Heart right ventricle (tissue), 16 donors: ENCODE measurements at regions not wholly inside any gene's neighbourhood (a gene's known extent, or its start where the extent isn't known, plus 50 kb on each side); places are given as distances from the start of the nearest gene placed in this dataset.

ENCODE experiments used
- ATAC-seq, 8 donors: fragments of 200-7000 bp; cut with Tn5 transposase; one replicate each; pipeline ENCODE4 v1.9.1; 2020; ENCODE audit warnings: mild to moderate bottlenecking in 8 of 8, moderate library complexity in 8 of 8, moderate number of reproducible peaks in 1 of 8
- DNase-seq, 2 donors: peaks; one replicate each; pipeline ENCODE4 v3.0.0-alpha.2; 2020
- H3K27ac ChIP-seq, 10 donors: fragments of 200-600 bp; sonication (generic) in 2 of 10; one replicate each; pipeline versions ENCODE4 v1.5.0 to v1.8.0; 2020 to 2022; ENCODE audit warnings: mild to moderate bottlenecking in 3 of 10
- H3K27me3 ChIP-seq, 7 donors: fragments of 200-600 bp; one replicate each; pipeline ENCODE4 v1.8.0; 2021 to 2022; ENCODE audit warnings: mild to moderate bottlenecking in 2 of 7
- H3K36me3 ChIP-seq, 9 donors: fragments of 200-600 bp; sonication (generic) in 1 of 9; one replicate each; pipeline versions ENCODE4 v1.5.0 to v1.8.0; 2020 to 2022; ENCODE audit warnings: mild to moderate bottlenecking in 2 of 9
- H3K4me1 ChIP-seq, 9 donors: fragments of 200-600 bp; sonication (generic) in 1 of 9; one replicate each; pipeline versions ENCODE4 v1.5.0 to v1.8.0; 2020 to 2022; ENCODE audit warnings: mild to moderate bottlenecking in 4 of 9
- H3K4me3 ChIP-seq, 10 donors: fragments of 200-600 bp; sonication (generic) in 2 of 10; one replicate each; pipeline versions ENCODE4 v1.5.0 to v1.8.0; 2020 to 2022; ENCODE audit warnings: mild to moderate bottlenecking in 7 of 10, moderate library complexity in 2 of 10
- H3K9me3 ChIP-seq, 11 donors: fragments of 200-600 bp in 10 of 11; sonication (generic) in 2 of 11; one replicate each; pipeline versions ENCODE4 v1.5.0 to v1.8.0; 2013 to 2022; ENCODE audit warnings: mild to moderate bottlenecking in 2 of 11, control low read depth in 1 of 11, moderate library complexity in 1 of 11
- WGBS, 2 donors: extraction: QIAGEN DNeasy Blood & Tissue Kit; methylation state at CpG; one replicate each; pipeline ENCODE4 v1.1.7; 2013; ENCODE audit warnings: inconsistent platforms in 1 of 2; 5-methylcytosine and 5-hydroxymethylcytosine counted together
- intact Hi-C, 10 donors: fragments of 100-400 bp; cut with DNase I; formaldehyde crosslinking; loops; one replicate each; pipeline versions ENCODE4 v1.11.1 to v1.14.2; 2022
- TF ChIP-seq, protein P1 (sequence below), 9 donors: fragments of 200-600 bp; sonication (generic) in 2 of 9; IDR thresholded peaks; one replicate each; pipeline versions ENCODE4 v1.5.0 to v1.8.0; 2021 to 2022; ENCODE audit warnings: antibody characterized with exemption in 9 of 9, mild to moderate bottlenecking in 5 of 9, moderate library complexity in 1 of 9
- donor health status: Arrhythmogenic right ventricular cardiomyopathy.
- donor health status: ischemic (EF 13 %, LVEDD 7.1; RV severe dilation, severe dysfunction).
- donor health status: healthy with polysubstance abuse.
- donor health status: DM: no; HTN: yes; CAD: no.
- donor health status: DM: no; HTN: no; CAD: no.
- donor health status: ischemic (EF 25% LVEDD 6.9; RV normal size, moderate dysfunction).
- donor health status: ischemic (EF 25% LVEDD 5.7; RV mildly dilated, moderate dysfunction).
- donor health status: healthy.
- donor health status: DM: yes; HTN: yes; CAD: no.
- donor health status: Ischemic cardiomyopathy.
- donor health status: ischemic (EF 35%, LVEDD 5.7; RV mildly dilated, moderate dysfunction).
- donor health status: nonischemic (EF 11% LVEDD 7.7; RV severe dilation, severe dysfunction).
- donor health status: DM: yes; HTN: yes; CAD: no.
- donor health status: PGD.
- donor health status: ischemic (EF 29% LVEDD 5.4; RV normal size, mild dysfunction).
- donor health status: nonischemic (EF 23%, LVEDD 6.1; RV moderate dilation, normal function).

DNA sequence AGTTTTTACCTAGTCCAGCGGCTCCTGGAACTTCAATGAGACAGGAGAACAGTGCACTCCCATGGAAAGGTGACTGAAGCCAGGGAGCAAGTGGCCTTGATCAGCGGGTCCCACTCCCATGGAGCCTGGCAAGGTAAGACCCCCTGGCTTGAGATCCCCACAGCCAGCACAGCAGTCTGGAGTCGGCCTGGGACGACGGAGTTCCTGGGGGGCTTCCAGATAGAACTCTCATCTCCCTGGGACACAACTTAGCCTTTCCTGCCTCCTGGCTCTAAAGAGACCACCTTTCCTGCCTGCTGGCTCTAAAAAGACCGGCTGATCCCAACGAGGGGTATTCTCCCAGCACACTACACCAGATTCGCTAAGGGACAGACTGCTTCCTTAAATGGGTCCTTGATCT lies 1279.0 kb upstream of the GOT2 start:
- Histone ChIP-seq H3K36me3 (no peaks in the 10 kb centered on the region), H3K4me1 (no peaks in the 10 kb centered on the region), H3K27ac (no peak overlapping the region), H3K27me3 (no peaks in the 10 kb centered on the region), H3K4me3 (no peak overlapping the region), H3K9me3 (peaks cover 0 to 23% (median 0%) of the 10 kb centered on the region in 11 donors)
- TF ChIP-seq, protein P1, sequence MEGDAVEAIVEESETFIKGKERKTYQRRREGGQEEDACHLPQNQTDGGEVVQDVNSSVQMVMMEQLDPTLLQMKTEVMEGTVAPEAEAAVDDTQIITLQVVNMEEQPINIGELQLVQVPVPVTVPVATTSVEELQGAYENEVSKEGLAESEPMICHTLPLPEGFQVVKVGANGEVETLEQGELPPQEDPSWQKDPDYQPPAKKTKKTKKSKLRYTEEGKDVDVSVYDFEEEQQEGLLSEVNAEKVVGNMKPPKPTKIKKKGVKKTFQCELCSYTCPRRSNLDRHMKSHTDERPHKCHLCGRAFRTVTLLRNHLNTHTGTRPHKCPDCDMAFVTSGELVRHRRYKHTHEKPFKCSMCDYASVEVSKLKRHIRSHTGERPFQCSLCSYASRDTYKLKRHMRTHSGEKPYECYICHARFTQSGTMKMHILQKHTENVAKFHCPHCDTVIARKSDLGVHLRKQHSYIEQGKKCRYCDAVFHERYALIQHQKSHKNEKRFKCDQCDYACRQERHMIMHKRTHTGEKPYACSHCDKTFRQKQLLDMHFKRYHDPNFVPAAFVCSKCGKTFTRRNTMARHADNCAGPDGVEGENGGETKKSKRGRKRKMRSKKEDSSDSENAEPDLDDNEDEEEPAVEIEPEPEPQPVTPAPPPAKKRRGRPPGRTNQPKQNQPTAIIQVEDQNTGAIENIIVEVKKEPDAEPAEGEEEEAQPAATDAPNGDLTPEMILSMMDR (IDR thresholded peaks at IDR 0.05): no peak
- DNase-seq (no peak), ATAC-seq (no peak)
- intact Hi-C loops: no loop called here
- WGBS, 2 donors: 83 to 84% methylated on average over 8 of the region's 8 CpGs

DNA sequence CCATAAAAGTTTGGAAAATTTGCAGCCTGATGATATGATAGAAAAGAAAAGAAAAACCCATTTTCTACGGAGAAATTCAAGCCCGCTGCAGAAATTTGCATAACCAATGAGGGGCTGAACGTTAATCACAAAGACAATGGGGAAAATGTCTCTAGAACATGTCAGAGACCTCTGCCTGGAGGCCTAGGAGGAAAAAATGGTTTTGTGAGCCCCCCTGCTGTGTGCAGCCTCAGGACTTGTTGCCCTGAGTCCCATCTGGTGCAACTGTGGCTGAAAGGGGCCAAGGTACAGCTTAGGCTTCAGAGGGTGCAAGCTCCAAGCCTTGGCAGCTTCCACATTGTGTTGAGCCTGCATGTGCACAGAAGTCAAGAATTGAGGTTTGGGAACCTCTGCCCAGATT lies 1267.4 kb upstream of the GOT2 start:
- WGBS, 2 donors: 45 to 68% methylated on average over 3 of the region's 3 CpGs
- intact Hi-C loops: no loop called here

DNA sequence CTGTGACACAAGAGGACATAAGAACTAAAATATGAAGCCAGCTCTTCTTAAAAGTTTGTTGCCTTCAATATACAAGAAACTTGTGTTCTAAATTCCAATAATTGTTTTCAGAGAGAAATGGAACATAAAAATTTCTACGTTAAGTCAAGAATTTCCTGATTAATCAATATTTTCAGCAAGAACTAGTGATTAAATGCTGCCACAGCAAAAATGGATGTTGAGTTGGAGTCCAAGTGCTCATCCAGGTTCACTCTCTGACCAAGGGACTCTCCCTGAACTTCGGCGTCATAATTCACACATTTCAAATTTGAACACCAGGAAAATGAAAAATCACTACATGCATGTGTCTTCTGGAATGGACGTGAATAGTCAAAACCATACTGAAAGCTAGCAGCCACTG lies 1263.6 kb upstream of the GOT2 start:
- H3K27me3 ChIP-seq: no peaks in the 10 kb centered on the region
- H3K27ac ChIP-seq: no peak overlapping the region
- intact Hi-C loops: no loop called here
- DNase-seq (no peak), ATAC-seq (no peak)
- no peaks in the 10 kb centered on the region for H3K36me3 ChIP-seq
- no peaks in the 10 kb centered on the region for H3K4me1 ChIP-seq
- no peak overlapping the region for H3K4me3 ChIP-seq
- TF ChIP-seq, protein P1 (IDR thresholded peaks at IDR 0.05): no peak
- H3K9me3 ChIP-seq: peaks cover 0 to 18% (median 0%) of the 10 kb centered on the region in 11 donors
- WGBS, 2 donors: 92 to 94% methylated on average over 4 of the region's 4 CpGs

More for the DNA sequence above, 1267.4 kb upstream of the GOT2 start:
- Histone ChIP-seq H3K4me3 (no peak overlapping the region), H3K9me3 (peaks cover 0 to 3% (median 0%) of the 10 kb centered on the region in 11 donors), H3K4me1 (no peaks in the 10 kb centered on the region), H3K27me3 (no peaks in the 10 kb centered on the region), H3K27ac (no peak overlapping the region), H3K36me3 (no peaks in the 10 kb centered on the region)
- ATAC-seq: no peak
- no peak for DNase-seq
- TF ChIP-seq, protein P1 (IDR thresholded peaks at IDR 0.05): no peak

DNA sequence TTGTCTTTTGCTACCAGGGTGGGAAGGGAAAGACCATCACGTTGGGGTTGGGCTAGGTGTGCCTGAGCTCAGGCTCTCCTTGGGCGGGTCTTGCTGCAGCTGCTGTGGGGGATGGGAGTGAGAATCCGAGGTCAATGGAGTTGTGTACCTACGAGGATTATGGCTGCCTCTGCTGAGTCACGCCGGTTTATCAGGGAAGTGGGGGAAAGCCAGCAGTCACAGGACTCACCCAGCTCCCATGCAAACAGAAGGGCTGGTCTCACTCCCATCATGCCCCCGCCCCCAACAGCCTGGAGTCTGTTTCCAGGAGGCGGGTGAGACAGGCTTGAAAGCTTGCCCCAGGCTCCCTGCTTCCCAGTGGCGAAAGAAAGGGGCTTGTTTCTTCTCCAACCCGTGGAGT lies 1259.0 kb upstream of the GOT2 start:
- intact Hi-C loops: no loop called here
- TF ChIP-seq, protein P1 (IDR thresholded peaks at IDR 0.05): no peak
- 80 to 88% methylated on average over 10 of the region's 10 CpGs for WGBS, 2 donors
- no peaks in the 10 kb centered on the region for H3K27me3 ChIP-seq
- no peak for ATAC-seq
- H3K36me3 ChIP-seq: no peaks in the 10 kb centered on the region
- H3K27ac ChIP-seq: no peak overlapping the region
- H3K4me3 ChIP-seq: no peak overlapping the region
- H3K9me3 ChIP-seq: peaks cover 0 to 49% (median 15%) of the 10 kb centered on the region in 11 donors
- no peaks in the 10 kb centered on the region for H3K4me1 ChIP-seq
- DNase-seq: no peak
